Spleen (tissue), 7 donors: ENCODE measurements at regions not wholly inside any gene's neighbourhood (a gene's known extent, or its start where the extent isn't known, plus 50 kb on each side); places are given as distances from the start of the nearest gene placed in this dataset.

Experiments used
- CTCF ChIP-seq, 11 experiments: fragments of 200-600 bp in 7 of 11; fragments of 450-650 bp in 4 of 11; sonication (generic) in 4 of 11; IDR thresholded peaks in 8 of 11; conservative IDR thresholded peaks in 3 of 11; 1 replicate in 7 of 11; 2 replicates in 4 of 11; pipeline versions ENCODE4 v1.4.0 to v1.8.0; 2016 to 2021; ENCODE audit warnings: antibody characterized with exemption in 11 of 11, inconsistent platforms in 4 of 11, mild to moderate bottlenecking in 1 of 11
- POLR2A ChIP-seq, 3 donors: fragments of 450-650 bp; IDR thresholded peaks; one replicate each; pipeline ENCODE4 v1.5.1; 2017; ENCODE audit warnings: antibody characterized with exemption in 3 of 3, mild to moderate bottlenecking in 1 of 3
- POLR2AphosphoS5 ChIP-seq, 3 donors: sonication (generic); formaldehyde crosslinking; IDR thresholded peaks; one replicate each; pipeline ENCODE4 v1.5.1; 2017; ENCODE audit warnings: antibody characterized with exemption in 3 of 3
- donor health status: DM: no; HTN: no; CAD: no; lungs with moderate emphysema.
- donor health status: DM: no; HTN: no; CAD: no.
- donor health status: DM: no; HTN: no; CAD: no.

- no peak for TF ChIP-seq CTCF (IDR thresholded peaks at IDR 0.05 in 8 of 11, conservative IDR thresholded peaks at IDR 0.05 in 3 of 11)
- no peak for TF ChIP-seq POLR2AphosphoS5 (IDR thresholded peaks at IDR 0.05)
- TF ChIP-seq POLR2A (IDR thresholded peaks at IDR 0.05) = no peak
These were observed 65.2 kb upstream of the TOP3B start for GRCh38 chr22:22047776-22048175.
